GM10266 (cell line): ENCODE measurements at regions not wholly inside any gene's neighbourhood (a gene's known extent, or its start where the extent isn't known, plus 50 kb on each side); places are given as distances from the start of the nearest gene placed in this dataset.

ENCODE experiments used
- DNase-seq: peaks from one replicate; pipeline ENCODE4 v3.0.0; 2012; ENCODE audit errors: extremely low spot score
- CTCF ChIP-seq: IDR thresholded peaks from 2 replicates; pipeline ENCODE4 v1.5.1; 2012; ENCODE audit warnings: mild to moderate bottlenecking, low read depth; ENCODE audit not compliant: control insufficient read depth, insufficient read depth; ENCODE audit errors: missing control alignments

GRCh38 chr18:68560128-68560527, 154.8 kb downstream of the TMX3 start:
- no peak for DNase-seq

DNA sequence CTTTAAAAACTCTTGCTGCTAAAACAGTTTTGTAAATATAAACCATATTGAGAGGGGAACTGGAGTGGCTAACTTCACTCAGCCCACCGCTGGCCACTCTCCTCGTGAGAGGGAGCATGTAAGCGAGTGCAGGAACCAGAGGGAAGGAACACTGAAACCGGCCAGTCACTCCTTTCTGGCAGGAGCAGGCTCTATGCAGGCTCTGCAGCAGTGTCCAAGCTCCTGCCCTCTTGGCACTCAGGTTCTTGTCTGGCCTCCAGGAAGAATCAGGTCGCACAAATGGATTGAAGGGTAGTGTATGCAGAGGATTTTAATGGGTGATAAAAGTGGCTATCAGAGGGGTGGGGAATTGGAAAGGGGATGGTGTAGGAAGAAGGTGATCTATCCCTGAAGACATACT, 157.7 kb downstream of the TMX3 start:
- DNase-seq = no peak
- no peak for TF ChIP-seq CTCF

More at GRCh38 chr18:68560128-68560527, 154.8 kb downstream of the TMX3 start:
- TF ChIP-seq CTCF = no peak

DNA sequence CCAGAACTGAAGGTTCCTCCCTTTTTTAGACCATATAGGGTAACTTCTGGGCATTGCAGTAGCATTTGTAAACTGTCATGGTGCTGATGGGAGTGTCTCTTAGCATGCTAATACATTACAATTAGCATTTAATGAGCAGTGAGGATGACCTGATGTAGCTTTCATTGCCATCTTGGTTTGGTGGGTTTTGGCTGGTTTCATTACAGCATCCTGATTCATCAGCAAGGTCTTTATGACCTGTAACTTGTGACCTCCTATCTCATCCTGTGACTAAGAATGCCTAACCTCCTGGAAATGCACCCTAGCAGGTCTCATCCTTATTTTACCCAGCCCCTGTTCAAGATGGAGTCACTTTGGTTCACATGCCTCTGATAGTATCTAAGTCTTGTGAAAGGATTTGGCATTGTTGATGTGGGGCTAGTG, 159.0 kb downstream of the TMX3 start:
- no peak for DNase-seq
- TF ChIP-seq CTCF = no peak

DNA sequence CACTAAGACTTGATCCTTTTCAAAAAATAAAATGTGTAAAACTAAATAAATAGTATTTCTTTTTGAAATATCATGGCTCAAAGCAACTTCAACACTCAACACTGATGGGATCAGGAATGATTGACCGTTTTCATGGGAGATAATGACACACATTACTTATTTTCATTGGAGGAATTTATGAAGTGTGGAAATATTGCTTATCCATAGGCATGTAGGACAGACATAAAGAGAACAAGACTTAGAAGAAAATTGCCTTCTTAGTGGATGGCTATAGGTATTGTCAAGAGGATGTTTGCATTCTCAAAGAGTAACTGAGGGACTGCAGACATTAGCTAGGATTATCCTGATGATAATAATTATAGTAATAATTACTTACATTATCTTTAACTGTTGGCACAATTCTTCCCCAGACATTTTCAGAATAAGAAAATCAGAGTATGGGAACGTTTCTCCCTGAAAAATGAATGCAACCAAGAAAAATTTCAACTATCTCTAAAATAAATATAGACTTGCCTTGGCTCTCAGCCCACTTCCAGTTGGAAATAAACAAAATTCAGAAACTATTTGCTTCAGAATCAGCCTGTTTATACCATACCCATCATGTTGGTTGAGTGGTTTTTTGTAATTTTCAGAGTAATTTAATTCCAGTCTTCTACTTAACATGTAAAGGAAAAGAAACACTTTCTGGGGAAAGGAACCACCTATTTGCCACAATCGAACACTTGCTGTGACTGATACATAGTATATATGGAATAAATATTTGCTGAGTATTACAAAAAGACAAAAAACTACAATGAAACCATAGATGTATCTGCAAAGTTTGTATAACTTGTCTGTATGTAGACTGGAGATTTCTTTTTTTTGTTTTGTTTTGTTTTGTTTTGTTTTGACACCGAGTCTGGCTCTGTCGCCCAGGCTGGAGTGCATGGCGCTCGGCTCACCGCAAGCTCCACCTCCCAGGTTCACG, 165.7 kb downstream of the TMX3 start:
- DNase-seq = no peak
- no peak for TF ChIP-seq CTCF

GRCh38 chr18:68543344-68543743, 171.6 kb downstream of the TMX3 start:
- TF ChIP-seq CTCF = no peak
- no peak for DNase-seq

DNA sequence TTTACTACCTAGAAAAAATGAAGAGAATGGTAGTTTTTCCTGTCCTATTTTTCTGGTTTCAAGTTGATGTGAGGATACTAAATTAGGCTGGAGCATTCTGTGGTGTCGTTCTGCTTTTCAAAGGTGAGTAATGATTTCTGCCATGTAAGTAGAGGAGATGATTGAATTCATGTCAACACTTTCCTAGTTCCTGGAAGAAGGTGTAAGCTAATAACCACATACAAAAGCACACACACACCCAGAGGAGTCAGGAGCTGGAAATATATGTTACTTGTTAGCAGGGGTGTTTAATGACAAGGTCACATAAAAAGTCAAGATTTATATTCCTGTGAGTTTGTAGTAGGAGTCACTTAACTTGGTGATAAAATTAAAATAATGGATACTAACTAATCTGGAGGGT, 172.1 kb downstream of the TMX3 start:
- no peak for DNase-seq
- TF ChIP-seq CTCF = no peak

DNA sequence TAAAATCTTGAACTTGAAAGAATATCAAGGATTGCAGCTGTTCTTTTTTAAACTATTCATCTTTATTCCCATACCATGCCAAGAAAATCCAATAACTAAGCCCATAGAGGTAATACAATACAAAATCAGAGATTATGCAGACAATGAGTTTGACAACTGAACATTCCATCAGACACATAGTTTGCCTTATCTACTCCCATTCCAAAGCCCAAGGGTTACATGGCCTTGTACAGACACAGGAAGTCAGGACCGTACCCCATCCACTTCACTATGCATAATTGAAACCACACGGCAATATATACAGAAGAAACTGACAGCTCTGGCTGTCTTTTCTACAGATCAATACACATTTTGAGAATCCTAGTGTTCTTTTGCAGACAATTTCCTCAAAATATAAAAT, 181.3 kb downstream of the TMX3 start:
- no peak for TF ChIP-seq CTCF
- no peak for DNase-seq
